ENCODE measurements at regions not wholly inside any gene's neighbourhood (a gene's known extent, or its start where the extent isn't known, plus 50 kb on each side); places are given as distances from the start of the nearest gene placed in this dataset.

DNA sequence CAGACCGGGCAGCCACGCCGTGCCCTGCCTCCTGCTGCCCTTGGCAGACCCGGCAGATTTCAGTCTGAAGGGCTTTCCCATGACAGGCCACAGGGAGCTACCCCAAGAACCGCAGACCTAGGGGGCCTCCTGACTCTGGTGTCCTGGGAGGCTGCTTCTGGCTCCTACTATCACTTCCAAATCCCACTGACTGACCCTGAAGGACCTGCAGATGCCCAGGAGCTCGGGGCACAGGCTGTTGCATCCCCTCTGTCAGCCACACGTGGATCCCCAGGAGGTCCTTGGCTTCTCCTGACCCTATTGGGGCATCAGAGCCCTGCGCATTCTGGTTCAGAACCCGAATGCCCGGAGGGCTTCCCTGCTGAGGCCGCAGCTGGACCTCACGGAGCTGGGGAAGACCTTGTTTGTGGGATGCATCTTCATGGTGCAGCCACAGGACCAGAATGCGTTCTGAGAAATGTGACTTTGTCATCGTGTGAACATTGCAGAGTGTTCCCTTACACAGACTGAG is 81.3 kb upstream of the IRX4 start:
- TF ChIP-seq, protein P1, sequence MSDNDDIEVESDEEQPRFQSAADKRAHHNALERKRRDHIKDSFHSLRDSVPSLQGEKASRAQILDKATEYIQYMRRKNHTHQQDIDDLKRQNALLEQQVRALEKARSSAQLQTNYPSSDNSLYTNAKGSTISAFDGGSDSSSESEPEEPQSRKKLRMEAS (IDR thresholded peaks at IDR 0.05), result no peak
- TF ChIP-seq, protein P2, sequence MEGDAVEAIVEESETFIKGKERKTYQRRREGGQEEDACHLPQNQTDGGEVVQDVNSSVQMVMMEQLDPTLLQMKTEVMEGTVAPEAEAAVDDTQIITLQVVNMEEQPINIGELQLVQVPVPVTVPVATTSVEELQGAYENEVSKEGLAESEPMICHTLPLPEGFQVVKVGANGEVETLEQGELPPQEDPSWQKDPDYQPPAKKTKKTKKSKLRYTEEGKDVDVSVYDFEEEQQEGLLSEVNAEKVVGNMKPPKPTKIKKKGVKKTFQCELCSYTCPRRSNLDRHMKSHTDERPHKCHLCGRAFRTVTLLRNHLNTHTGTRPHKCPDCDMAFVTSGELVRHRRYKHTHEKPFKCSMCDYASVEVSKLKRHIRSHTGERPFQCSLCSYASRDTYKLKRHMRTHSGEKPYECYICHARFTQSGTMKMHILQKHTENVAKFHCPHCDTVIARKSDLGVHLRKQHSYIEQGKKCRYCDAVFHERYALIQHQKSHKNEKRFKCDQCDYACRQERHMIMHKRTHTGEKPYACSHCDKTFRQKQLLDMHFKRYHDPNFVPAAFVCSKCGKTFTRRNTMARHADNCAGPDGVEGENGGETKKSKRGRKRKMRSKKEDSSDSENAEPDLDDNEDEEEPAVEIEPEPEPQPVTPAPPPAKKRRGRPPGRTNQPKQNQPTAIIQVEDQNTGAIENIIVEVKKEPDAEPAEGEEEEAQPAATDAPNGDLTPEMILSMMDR (IDR thresholded peaks at IDR 0.05 in 2 of 3, conservative IDR thresholded peaks at IDR 0.05 in 1 of 3; ENCODE audit: borderline replicate concordance in 1 of 3, insufficient read depth in 1 of 3, low read depth in 2 of 3, low read length in 2 of 3), result no peak
- TF ChIP-seq POLR2A (IDR thresholded peaks at IDR 0.05; ENCODE audit: borderline replicate concordance, extremely low read depth, insufficient read depth, insufficient read length), result no peak
- no peak for TF ChIP-seq POLR2AphosphoS5 (IDR thresholded peaks at IDR 0.05; ENCODE audit: low read depth, low read length)
- TF ChIP-seq ZFX (IDR thresholded peaks at IDR 0.05), result no peak
- TF ChIP-seq, protein P3, sequence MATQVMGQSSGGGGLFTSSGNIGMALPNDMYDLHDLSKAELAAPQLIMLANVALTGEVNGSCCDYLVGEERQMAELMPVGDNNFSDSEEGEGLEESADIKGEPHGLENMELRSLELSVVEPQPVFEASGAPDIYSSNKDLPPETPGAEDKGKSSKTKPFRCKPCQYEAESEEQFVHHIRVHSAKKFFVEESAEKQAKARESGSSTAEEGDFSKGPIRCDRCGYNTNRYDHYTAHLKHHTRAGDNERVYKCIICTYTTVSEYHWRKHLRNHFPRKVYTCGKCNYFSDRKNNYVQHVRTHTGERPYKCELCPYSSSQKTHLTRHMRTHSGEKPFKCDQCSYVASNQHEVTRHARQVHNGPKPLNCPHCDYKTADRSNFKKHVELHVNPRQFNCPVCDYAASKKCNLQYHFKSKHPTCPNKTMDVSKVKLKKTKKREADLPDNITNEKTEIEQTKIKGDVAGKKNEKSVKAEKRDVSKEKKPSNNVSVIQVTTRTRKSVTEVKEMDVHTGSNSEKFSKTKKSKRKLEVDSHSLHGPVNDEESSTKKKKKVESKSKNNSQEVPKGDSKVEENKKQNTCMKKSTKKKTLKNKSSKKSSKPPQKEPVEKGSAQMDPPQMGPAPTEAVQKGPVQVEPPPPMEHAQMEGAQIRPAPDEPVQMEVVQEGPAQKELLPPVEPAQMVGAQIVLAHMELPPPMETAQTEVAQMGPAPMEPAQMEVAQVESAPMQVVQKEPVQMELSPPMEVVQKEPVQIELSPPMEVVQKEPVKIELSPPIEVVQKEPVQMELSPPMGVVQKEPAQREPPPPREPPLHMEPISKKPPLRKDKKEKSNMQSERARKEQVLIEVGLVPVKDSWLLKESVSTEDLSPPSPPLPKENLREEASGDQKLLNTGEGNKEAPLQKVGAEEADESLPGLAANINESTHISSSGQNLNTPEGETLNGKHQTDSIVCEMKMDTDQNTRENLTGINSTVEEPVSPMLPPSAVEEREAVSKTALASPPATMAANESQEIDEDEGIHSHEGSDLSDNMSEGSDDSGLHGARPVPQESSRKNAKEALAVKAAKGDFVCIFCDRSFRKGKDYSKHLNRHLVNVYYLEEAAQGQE (IDR thresholded peaks at IDR 0.05; ENCODE audit: low read depth), result no peak
- TF ChIP-seq JUND (IDR thresholded peaks at IDR 0.05), result no peak
- TF ChIP-seq, protein P4, sequence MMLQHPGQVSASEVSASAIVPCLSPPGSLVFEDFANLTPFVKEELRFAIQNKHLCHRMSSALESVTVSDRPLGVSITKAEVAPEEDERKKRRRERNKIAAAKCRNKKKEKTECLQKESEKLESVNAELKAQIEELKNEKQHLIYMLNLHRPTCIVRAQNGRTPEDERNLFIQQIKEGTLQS (IDR thresholded peaks at IDR 0.05), result no peak
- TF ChIP-seq EZH2 (IDR thresholded peaks at IDR 0.05), result no peak
- no peak for TF ChIP-seq YY1 (IDR thresholded peaks at IDR 0.05; ENCODE audit: extremely low read depth, insufficient replicate concordance, low read depth, low read length)
- TF ChIP-seq SIN3A (IDR thresholded peaks at IDR 0.05; ENCODE audit: low read depth), result no peak

Measured in HCT116 (cell line).